Hepatocyte (in vitro differentiated cells): ENCODE measurements at regions not wholly inside any gene's neighbourhood (a gene's known extent, or its start where the extent isn't known, plus 50 kb on each side); places are given as distances from the start of the nearest gene placed in this dataset.

Experiments used
- CTCF ChIP-seq: fragments of 200-600 bp; sonication (generic); IDR thresholded peaks from 2 replicates; pipeline ENCODE4 v1.5.1; 2016; ENCODE audit warnings: antibody characterized with exemption, mild to moderate bottlenecking; ENCODE audit not compliant: poor library complexity
- EZH2 ChIP-seq: fragments of 200-600 bp; sonication (generic); IDR thresholded peaks from 2 replicates; pipeline ENCODE4 v1.6.1; 2016; ENCODE audit warnings: antibody characterized with exemption, mild to moderate bottlenecking, borderline replicate concordance
- EZH2phosphoT487 ChIP-seq: fragments of 200-600 bp; sonication (generic); IDR thresholded peaks from one replicate; pipeline ENCODE4 v1.6.1; 2018; ENCODE audit warnings: antibody characterized with exemption, mild to moderate bottlenecking, low read depth, moderate library complexity; ENCODE audit not compliant: unreplicated experiment, severe bottlenecking

GRCh38 chr7:51797371-51797770 is 480.8 kb upstream of the COBL start:
- TF ChIP-seq CTCF (no peak), EZH2 (no peak), EZH2phosphoT487 (no peak)
